Heart left ventricle (tissue), 16 donors: ENCODE measurements at regions not wholly inside any gene's neighbourhood (a gene's known extent, or its start where the extent isn't known, plus 50 kb on each side); places are given as distances from the start of the nearest gene placed in this dataset.

ENCODE experiments used
- ATAC-seq, 4 donors: fragments of 200-7000 bp; cut with Tn5 transposase; one replicate each; pipeline ENCODE4 v1.9.1; 2020 to 2022; ENCODE audit warnings: moderate library complexity in 4 of 4, mild to moderate bottlenecking in 3 of 4, moderate number of reproducible peaks in 1 of 4
- DNase-seq, 5 donors: peaks; one replicate each; pipeline ENCODE4 v3.0.0-alpha.2; 2020
- H3K27ac ChIP-seq, 12 donors: fragments of 200-600 bp; sonication (generic) in 4 of 12; one replicate each; pipeline versions ENCODE4 v1.5.0 to v1.8.0; 2016 to 2022; ENCODE audit warnings: mild to moderate bottlenecking in 2 of 12
- H3K27me3 ChIP-seq, 9 donors: fragments of 200-600 bp; sonication (generic) in 2 of 9; one replicate each; pipeline versions ENCODE4 v1.5.1 to v1.8.0; 2016 to 2022; ENCODE audit warnings: mild to moderate bottlenecking in 3 of 9
- H3K36me3 ChIP-seq, 9 donors: fragments of 200-600 bp; sonication (generic) in 2 of 9; one replicate each; pipeline versions ENCODE4 v1.5.0 to v1.8.0; 2018 to 2022; ENCODE audit warnings: mild to moderate bottlenecking in 2 of 9
- H3K4me1 ChIP-seq, 12 donors: fragments of 200-600 bp; sonication (generic) in 4 of 12; one replicate each; pipeline versions ENCODE4 v1.5.0 to v1.8.0; 2016 to 2022; ENCODE audit warnings: mild to moderate bottlenecking in 3 of 12
- H3K4me3 ChIP-seq, 12 donors: fragments of 200-600 bp; sonication (generic) in 4 of 12; one replicate each; pipeline versions ENCODE4 v1.5.0 to v1.8.0; 2017 to 2022; ENCODE audit warnings: mild to moderate bottlenecking in 9 of 12, moderate library complexity in 4 of 12
- H3K9me3 ChIP-seq, 12 donors: fragments of 200-600 bp; sonication (generic) in 4 of 12; one replicate each; pipeline versions ENCODE4 v1.5.0 to v1.8.0; 2016 to 2022; ENCODE audit warnings: mild to moderate bottlenecking in 1 of 12
- POLR2A ChIP-seq, 2 donors: fragments of 450-650 bp; IDR thresholded peaks; one replicate each; pipeline ENCODE4 v1.6.1; 2017; ENCODE audit warnings: antibody characterized with exemption in 2 of 2, mild to moderate bottlenecking in 2 of 2, moderate library complexity in 2 of 2
- WGBS, 4 donors: extraction: QIAGEN DNeasy Blood & Tissue Kit in 2 of 4; methylation state at CpG; one replicate each; pipeline versions ENCODE4 v1.1.5 to v1.1.7; 2013 to 2018; 5-methylcytosine and 5-hydroxymethylcytosine counted together
- intact Hi-C, 10 donors: fragments of 100-400 bp; cut with DNase I; formaldehyde crosslinking; loops; one replicate each; pipeline versions ENCODE4 v1.11.1 to v1.14.2; 2022
- TF ChIP-seq, protein P1 (sequence below), 12 donors: fragments of 200-600 bp; sonication (generic) in 4 of 12; IDR thresholded peaks; one replicate each; pipeline versions ENCODE4 v1.5.0 to v1.8.0; 2018 to 2022; ENCODE audit warnings: antibody characterized with exemption in 12 of 12, mild to moderate bottlenecking in 5 of 12
- donor health status: ischemic (EF 13 %, LVEDD 7.1; RV severe dilation, severe dysfunction).
- donor health status: healthy with polysubstance abuse.
- donor health status: DM: no; HTN: yes; CAD: no.
- donor health status: DM: no; HTN: no; CAD: no.
- donor health status: ischemic (EF 25% LVEDD 6.9; RV normal size, moderate dysfunction).
- donor health status: ischemic (EF 25% LVEDD 5.7; RV mildly dilated, moderate dysfunction).
- donor health status: healthy.
- donor health status: DM: yes; HTN: yes; CAD: no.
- donor health status: ischemic (EF 35%, LVEDD 5.7; RV mildly dilated, moderate dysfunction).
- donor health status: nonischemic (EF 11% LVEDD 7.7; RV severe dilation, severe dysfunction).
- donor health status: DM: yes; HTN: yes; CAD: no.
- donor health status: PGD.
- donor health status: ischemic (EF 29% LVEDD 5.4; RV normal size, mild dysfunction).
- donor health status: nonischemic (EF 23%, LVEDD 6.1; RV moderate dilation, normal function).

GRCh38 chr4:15182600-15183220 lies 180.4 kb downstream of the CPEB2 start:
- ATAC-seq (no peak), DNase-seq (no peak)
- Histone ChIP-seq H3K27me3 (no peaks in the 10 kb centered on the region), H3K4me3 (no peak overlapping the region), H3K36me3 (no peaks in the 10 kb centered on the region), H3K9me3 (no peaks in the 10 kb centered on the region), H3K4me1 (peaks cover 0 to 12% (median 0%) of the 10 kb centered on the region in 12 donors), H3K27ac (no peak overlapping the region)
- TF ChIP-seq POLR2A (IDR thresholded peaks at IDR 0.05), result no peak
- TF ChIP-seq, protein P1, sequence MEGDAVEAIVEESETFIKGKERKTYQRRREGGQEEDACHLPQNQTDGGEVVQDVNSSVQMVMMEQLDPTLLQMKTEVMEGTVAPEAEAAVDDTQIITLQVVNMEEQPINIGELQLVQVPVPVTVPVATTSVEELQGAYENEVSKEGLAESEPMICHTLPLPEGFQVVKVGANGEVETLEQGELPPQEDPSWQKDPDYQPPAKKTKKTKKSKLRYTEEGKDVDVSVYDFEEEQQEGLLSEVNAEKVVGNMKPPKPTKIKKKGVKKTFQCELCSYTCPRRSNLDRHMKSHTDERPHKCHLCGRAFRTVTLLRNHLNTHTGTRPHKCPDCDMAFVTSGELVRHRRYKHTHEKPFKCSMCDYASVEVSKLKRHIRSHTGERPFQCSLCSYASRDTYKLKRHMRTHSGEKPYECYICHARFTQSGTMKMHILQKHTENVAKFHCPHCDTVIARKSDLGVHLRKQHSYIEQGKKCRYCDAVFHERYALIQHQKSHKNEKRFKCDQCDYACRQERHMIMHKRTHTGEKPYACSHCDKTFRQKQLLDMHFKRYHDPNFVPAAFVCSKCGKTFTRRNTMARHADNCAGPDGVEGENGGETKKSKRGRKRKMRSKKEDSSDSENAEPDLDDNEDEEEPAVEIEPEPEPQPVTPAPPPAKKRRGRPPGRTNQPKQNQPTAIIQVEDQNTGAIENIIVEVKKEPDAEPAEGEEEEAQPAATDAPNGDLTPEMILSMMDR (IDR thresholded peaks at IDR 0.05), result no peak
- intact Hi-C loops, result no loop called here
- 69 to 76% (median 72%) methylated on average over 3 of the region's 3 CpGs for WGBS, 4 donors

DNA sequence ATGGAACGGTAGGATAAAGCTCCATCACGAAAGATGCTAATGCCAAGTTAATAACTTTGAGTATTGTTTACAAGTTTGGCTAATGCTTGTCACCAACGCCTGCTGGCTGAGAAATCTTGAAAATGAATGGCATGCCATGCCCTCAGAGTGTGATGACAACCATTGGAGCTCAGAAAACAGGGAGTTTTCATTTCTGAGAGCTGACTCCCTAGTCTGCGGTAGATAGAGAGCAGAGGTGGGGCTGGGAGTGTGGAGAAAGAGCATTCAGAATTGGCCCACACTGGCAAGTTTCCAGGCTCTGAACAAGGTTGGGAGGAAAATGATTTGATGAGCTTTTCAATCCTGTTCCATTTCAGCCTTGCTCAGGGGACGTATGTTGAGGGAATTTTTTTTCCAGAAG lies 183.9 kb downstream of the CPEB2 start:
- intact Hi-C loops, result no loop called here
- H3K4me3 ChIP-seq, result no peak overlapping the region
- TF ChIP-seq POLR2A (IDR thresholded peaks at IDR 0.05), result no peak
- TF ChIP-seq, protein P1 (IDR thresholded peaks at IDR 0.05), result no peak
- no peaks in the 10 kb centered on the region for H3K27me3 ChIP-seq
- 30 to 38% (median 33%) methylated on average over 5 of the region's 5 CpGs for WGBS, 4 donors
- peak in 2 of 4 donors; percentile 26 to 29 for ATAC-seq
- DNase-seq, result no peak
- H3K27ac ChIP-seq, result no peak overlapping the region
- H3K36me3 ChIP-seq, result no peaks in the 10 kb centered on the region
- no peaks in the 10 kb centered on the region for H3K9me3 ChIP-seq
- peaks cover 0 to 12% (median 0%) of the 10 kb centered on the region in 12 donors for H3K4me1 ChIP-seq

DNA sequence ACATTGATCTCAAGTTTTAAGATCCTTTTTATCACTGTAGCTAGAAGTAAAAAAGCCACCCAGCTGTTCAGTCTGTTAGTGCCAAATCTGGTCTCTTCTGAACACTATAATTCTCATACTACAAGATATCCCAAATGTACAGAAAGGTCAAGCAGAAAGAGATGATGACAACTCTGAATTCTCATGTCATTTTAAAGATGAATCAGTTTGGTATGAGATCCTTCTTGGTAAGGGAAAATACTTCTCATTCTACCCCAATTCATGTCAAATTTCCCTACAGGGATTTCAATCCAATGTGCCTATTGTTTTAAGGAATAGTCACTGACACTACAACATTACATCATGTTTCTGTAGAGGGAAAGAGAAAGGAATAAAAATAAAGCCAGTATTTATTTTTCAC lies 184.5 kb downstream of the CPEB2 start:
- Histone ChIP-seq H3K9me3 (no peaks in the 10 kb centered on the region), H3K27me3 (no peaks in the 10 kb centered on the region), H3K4me1 (peaks cover 0 to 12% (median 0%) of the 10 kb centered on the region in 12 donors), H3K4me3 (no peak overlapping the region), H3K27ac (no peak overlapping the region), H3K36me3 (no peaks in the 10 kb centered on the region)
- DNase-seq (no peak), ATAC-seq (no peak)
- intact Hi-C loops, result no loop called here
- TF ChIP-seq, protein P1 (IDR thresholded peaks at IDR 0.05), result no peak
- no peak for TF ChIP-seq POLR2A (IDR thresholded peaks at IDR 0.05)

DNA sequence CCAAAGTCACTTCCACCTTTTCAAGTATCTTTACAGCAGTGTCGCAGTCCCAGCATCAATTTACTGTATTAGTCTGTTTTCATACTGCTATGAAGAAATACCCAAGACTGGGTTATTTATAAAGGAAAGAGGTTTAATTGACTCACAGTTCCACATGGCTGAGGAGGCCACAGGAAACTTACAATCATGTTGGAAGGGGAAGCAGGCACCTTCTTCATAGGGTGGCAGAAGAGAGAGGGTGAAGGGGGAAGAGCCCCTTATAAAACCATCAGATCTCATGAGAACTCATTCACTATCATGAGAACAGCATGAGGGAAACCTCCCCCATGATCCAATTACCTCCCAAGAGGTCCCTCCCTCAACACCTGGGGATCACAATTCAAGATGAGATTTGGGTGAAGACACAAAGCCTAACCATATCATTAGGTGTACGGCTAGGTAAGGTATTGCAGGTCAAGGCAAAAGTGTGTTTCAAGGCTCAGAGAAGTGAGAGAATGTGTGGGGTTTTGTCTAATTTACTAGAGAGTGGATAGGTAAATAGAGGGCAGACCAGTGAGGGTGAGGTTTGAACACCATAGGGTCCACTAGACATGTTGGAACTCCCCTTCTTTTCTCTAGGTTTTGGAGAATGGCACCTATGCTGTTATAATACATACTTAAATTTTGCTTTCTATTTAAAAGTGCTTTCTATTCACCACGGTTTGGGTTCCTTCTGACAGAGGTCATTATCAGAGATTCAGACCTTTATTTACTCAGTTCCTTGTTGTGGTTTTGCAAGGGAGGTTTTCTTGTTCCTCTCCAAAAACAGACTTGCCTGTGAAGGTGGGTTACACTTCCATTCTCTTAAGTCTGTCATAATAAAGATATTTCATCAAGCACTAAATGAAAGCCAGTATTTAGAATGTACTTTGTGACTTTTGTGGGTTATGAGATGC lies 186.6 kb downstream of the CPEB2 start:
- ATAC-seq (no peak), DNase-seq (no peak)
- Histone ChIP-seq H3K4me1 (peaks cover 0 to 12% (median 0%) of the 10 kb centered on the region in 12 donors), H3K36me3 (no peaks in the 10 kb centered on the region), H3K27me3 (no peaks in the 10 kb centered on the region), H3K4me3 (no peak overlapping the region), H3K27ac (no peak overlapping the region), H3K9me3 (no peaks in the 10 kb centered on the region)
- WGBS, 4 donors, result 52 to 78% (median 70%) methylated on average over 3 of the region's 3 CpGs
- intact Hi-C loops, result no loop called here
- TF ChIP-seq, protein P1 (IDR thresholded peaks at IDR 0.05), result no peak
- TF ChIP-seq POLR2A (IDR thresholded peaks at IDR 0.05), result no peak
